GM19438 (cell line): ENCODE measurements at regions not wholly inside any gene's neighbourhood (a gene's known extent, or its start where the extent isn't known, plus 50 kb on each side); places are given as distances from the start of the nearest gene placed in this dataset.

Source experiments
- ATAC-seq: cut with Tn5 transposase; IDR thresholded peaks from one replicate; pipeline ENCODE4 v1.9.1; 2021; ENCODE audit warnings: low read depth; ENCODE audit not compliant: unreplicated experiment

DNA sequence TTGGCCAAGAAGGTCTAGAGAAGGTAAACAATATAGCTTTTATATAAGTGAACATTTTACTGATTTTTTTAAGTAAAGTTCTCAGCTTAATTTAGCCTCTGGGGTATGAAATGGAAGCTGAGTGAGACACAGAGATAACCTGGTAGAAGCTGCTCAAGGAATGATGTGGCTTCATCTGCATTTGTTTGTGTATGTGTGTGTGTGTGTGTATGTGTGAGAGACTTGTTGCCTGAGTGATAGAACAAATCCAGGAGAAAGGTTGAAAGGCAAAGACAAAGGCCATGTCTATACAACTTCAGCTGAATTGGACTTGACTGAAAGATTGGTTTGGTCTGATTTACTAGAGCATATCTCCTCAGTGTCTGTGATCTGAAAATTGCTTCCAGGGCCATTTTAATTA, 63.6 kb downstream of the PCDH7 start:
- no peak for ATAC-seq

DNA sequence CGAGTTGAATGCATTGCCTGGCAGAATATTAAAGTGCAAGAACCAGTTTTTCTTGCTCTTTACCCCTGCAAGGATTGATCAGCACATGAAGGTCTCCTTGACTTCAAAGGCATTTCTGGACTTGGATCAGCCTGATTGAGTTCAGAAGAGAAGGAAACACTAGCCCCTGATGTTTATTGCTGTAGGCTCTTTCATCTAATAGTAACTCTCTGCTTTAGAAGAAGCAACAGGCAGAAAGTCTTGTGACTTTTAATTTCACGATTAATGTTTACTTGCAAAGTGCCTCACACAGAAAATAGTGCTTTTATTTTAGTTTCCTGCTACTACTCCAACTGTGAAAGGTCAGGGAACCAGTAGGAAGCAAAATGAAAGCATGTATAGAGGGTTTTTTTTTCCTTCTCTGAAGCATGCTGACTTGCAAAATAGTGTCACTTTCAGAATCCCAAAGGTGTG, 69.1 kb downstream of the PCDH7 start:
- no peak for ATAC-seq

DNA sequence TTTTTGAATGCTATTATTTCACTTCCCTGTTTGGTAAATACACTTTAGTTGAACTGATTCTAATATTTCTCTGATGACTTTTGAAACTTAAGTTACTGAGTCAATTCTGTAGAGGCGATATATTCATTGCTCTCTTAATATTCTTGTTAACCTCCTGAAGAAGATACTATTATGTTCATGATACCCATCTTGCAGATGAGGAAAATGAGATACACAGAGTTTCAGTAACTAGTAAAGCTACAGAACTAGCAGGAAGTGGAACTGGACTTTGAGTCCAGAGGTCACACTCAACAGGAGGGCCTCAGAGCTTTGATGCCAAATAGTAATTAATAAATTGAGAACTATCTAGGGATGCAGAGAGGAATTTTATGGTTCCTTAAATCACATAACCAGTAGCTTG, 70.0 kb downstream of the PCDH7 start:
- no peak for ATAC-seq

DNA sequence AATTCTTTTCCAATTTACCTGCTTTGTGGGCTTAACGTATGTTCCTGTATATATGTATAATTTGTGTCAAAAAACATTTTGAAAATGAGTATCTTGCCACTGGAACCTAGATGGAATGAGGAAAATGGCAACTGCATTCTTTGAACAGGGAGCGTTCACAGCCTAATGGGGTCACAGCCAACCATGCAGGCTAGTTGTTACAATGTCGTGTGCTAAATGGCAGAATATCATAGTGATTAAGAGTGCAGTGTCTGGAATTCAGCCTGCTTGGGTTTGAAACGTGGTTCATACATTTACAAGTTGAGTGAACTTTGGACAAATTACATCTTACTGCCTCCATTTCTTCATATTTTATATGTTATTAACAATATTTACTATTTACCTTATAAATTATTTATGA, 70.8 kb downstream of the PCDH7 start:
- ATAC-seq, result no peak

DNA sequence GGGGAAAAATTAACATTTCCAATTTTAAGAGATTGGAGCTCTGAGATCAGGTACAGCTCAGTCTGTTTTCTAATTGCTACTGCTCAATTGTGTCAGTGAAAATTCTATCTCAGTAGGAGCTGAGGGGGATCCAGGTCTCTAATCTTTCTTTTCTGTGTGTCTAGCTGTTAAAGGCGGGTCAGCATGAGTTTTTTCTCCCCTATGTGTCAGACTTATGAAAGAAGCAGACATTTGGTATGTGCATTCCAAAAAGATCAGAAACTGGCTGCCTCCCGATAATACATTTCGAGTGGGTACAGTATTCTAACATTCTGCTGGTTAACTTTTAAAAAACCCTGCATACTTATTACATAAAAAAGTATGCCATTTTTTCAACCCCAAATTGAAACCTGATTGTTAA, 72.4 kb downstream of the PCDH7 start:
- ATAC-seq, result no peak

DNA sequence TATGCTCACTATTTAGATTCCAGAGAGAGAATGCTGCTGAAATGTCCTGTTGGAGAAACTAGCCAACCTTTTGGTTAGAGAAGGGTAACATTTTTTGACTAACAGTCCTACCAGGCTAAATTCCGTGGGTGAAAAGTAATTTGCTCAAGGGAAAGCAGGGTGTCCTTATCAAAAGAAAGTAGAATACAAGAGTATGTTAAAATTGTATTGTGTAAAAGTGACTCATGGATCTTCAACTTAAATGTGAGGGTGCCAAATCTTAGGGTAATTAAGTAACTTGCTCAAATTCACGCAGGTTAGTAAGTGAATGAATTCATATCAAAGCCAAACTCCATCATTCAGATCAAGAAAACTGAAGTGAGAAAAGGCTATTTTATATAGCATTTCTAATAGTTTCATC, 81.7 kb downstream of the PCDH7 start:
- ATAC-seq, result no peak

DNA sequence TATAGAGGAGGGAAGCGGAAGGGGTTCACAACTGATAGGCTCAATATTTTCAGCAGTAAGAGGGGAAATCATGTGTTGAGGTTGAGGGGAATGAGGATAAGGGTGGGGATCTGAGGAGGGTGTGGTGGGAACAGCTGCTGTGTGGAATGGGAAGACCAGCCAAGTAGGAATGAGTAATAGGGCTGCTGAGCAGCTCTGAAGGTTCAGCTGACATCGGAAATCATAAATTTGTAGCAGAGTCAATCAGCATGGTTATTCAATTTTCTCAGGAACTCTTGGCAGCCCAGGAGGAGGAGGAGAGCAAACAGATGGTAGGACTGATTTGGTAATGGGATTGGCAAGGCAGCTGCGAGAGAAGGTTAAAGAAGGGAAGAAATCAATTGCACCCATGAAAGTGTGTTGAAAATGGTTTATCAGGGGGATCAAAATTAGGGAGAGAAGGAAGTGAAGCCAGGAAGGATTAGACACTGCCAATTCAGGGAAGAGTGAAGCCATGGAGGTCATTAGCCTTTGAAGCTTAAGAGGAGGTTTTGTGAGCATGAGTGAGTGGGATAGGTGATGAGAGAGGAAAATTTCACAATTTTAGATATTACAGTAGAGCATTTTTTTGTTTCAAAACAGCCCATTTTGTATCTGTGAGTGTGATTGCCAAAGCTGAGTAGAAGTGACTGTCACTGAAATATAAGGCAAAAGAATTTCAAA, 82.6 kb downstream of the PCDH7 start:
- no peak for ATAC-seq

DNA sequence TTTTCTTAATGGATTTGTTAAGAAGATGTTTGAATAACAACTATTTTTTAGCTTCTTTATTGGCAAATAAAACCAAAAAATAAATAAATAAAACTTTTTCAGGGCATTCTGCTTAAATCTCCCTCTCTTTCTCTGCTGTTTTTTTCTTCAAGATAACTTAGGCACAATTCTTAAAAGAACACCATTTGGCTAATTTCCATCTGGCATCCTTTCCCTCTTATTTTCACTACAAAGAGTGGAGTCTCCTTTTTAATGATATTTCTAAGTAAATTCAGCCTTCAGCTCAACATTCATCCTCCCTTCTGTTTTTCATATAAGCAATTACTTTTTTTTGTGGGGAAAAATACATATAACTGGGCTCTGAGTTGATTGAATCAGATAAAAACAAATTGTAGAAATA, 88.1 kb downstream of the PCDH7 start:
- ATAC-seq, result no peak

DNA sequence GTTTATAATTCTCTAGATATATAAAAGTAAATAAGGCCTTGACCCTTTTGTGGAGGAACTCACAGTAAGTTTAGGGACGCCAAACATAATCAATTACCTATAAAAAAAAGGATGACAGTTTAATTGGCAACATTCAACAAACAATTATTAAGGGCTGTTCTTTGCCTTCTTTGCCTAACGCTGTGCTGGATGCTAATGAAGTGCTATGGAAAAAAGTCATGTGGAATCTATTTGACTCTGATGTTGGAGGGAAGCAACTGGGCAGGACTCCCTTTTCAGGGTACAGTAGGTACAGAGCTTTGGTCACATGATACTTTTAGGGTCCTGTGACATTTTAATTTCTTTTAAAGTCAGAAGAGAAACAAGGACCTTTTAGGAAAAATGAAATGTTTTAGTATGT, 91.1 kb downstream of the PCDH7 start:
- no peak for ATAC-seq

DNA sequence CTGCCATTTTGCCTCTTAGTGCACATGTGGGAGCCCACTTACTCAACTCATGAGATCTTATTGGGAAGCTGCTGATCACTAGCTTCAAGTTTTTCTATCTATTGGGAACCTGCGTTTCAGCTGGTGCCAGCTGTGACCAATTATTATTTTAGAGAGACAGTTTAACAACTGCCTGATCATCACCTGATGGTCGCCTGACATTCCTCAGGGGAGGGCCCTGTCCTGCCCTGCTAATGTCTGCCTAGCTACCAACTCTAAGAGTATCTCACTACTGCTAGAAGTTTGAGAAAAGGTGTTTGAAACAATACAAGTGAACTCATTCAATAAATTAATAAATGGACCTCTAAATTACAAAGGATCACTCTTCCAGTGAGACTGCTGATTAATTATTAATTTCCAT, 95.5 kb downstream of the PCDH7 start:
- ATAC-seq, result no peak

DNA sequence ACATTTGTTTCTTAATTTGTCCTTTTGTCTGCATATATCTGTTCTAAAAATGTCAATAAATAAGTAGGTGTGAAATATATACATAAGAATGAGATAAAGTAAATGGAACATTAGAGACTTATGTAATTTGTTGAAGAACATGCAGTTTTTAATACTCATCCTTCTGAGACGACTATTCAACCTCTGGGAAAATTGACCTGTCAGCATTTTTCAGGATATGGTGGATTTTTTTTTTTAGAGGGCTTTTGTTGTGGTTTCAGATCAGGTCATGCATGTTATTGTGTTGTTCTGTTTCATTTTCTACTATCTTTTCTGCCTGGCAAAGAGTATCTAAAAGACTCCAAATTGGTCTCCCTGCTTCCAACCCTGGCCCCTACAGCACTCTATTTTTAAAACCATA, 97.3 kb downstream of the PCDH7 start:
- no peak for ATAC-seq

DNA sequence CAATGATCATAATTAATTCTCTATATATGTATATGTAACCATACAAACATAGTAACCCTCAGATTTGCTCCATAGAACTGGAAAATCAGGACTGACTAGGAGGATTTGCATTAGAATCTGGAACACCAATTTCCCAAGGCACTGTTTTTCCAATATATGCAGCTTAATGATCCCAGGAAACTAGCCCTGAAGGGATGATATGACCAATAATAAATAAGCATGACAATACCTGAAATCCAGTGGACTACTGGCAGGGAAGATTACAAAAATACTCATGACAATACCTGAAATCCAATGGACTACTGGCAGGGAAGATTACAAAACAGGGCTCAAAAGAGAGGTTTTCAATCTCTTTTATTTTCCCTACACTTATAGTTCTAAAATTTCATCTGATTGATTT, 98.4 kb downstream of the PCDH7 start:
- no peak for ATAC-seq

DNA sequence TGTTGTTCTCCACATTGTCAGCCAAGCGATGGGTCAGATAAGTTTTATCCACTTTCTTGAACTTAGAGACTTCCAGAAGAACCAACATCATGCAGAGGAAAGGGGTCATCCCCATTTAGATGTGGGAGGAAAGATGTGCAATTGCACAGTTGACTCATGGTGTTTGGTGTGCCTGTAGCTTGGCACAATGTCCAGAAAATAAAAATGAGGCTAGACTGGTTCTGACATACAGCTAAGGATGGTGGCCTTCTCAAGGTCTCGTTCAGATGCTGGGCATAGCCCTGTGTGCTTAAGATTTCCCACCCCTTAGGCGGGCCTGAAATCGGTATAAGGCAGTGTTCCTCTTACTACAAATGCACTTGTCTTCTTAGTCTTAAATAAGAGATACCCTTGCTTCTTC, 101.1 kb downstream of the PCDH7 start:
- no peak for ATAC-seq

DNA sequence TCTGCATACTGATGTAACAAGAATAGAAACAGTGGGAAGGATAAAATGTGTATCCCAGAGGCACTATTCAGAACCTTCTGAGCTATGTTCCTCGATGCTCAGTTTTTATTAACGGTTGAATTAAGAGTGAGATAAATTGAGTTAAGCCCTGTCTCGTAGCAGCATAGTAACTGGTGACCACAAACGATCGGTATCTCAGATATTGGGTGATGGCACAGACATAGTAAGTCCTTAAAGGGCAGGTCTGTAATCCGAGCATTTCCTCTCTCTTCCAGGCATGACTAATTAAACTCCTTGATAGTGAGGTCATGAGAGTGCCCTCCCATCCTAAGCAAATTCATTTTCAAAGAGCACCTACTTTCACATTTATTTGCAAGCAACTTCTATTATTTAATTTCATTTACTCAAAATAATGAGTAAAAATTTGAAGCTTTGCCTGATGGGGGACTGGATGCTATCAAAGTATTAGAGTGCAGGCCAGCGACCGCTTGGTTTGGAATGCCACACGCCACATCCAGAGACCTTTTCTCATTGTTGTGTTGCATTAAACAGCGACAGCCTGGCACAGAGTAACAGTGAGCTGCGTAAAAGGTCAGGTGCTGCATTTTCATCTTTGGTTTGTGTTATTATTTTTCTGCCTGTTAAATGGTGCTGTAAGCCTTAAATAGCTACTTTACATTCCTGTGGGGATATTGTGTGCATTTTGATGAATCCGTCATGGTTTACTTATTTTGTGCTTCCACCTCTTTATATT, 101.9 kb downstream of the PCDH7 start:
- no peak for ATAC-seq

DNA sequence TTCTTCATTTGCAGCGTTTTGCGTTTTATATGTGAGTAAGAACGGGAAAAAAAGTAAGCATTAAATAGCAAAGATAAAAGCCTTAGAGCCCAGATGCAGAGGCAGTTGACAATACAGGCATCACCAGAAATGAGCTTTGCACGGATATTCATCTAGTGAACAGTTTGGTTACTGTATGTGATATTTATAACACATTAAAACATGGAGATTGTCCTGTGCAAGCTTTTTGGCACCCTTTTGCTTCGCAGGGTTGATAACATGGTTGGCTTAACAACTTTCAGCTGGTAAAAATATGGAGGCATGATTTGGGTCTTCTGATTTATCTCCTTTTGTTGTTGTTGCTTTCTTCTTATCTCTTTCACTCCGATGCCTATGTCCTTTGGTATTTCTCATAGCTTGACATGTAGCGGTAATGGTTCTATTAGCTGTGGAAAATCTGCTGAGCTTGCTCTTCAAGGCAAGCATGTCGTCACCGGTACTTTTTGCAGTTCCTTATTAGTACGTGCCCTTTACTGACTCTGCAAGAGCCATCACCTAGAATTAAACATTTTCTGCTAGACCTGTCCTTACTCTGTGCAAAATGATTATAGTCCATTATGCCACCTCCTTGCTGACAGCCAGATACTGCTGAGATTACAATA, 102.9 kb downstream of the PCDH7 start:
- ATAC-seq, result no peak

DNA sequence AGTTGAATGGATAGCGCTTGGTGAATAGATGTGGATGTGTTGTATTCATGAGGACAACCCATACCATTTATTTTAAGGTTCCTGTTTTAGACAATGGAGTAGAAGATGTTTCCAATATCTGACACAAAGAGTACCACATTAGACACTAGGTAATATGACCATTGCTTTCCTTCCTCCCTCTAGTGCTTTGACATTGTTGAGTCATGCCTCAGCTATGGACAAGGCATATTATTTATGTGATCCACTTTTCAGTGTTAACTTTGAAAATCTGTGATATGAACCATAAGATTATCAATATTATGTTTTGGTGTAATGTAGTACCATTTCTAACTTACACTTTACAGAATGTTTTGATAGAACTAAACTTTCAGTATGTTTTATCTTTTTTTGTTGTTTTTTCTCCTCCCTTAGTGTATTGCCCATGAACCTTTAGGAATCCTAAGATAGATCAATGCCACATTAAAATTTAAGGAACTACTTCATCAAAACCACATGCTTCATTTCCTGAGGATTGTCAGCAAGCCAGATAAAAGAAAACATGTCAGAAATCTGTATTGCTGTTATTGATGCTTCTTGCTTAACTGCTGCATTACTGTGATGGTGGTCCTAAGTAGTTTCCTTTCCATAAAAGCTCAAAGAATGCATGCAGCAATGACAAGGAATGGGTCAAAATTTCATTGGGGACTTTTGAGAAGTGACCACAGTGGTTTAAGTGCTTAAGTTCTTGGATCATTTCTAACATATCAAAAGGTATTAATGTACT, 105.0 kb downstream of the PCDH7 start:
- ATAC-seq, result no peak

DNA sequence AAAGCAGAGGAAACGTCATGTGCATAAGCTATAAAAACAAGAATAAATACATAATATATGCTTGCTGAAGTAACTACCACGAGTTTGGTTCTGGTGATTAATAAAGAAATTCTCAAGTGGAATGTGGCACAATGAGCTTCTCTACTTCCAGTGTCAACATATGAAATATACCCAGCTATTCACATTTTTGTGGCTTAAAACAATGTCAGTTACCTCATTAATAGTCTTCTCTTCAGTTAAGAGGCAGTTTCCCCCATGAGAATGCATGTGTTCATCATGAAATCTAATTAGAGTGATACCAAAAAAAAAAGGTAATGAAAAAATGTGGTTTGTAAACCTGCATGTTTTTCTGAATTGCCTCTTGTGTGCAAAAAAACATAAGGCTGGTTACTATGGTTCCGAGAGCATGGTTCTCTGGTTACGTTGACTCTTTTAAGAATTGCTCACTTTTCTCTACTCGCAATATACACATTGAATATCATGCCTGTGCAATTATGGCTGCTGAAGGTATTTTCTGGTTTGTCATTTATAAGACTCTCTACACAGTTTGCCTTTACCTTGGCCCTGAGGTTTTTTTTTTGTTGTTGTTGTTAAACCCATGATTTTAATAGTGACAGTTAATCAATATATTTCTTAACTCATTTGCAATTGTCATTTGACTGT, 108.2 kb downstream of the PCDH7 start:
- ATAC-seq, result no peak

DNA sequence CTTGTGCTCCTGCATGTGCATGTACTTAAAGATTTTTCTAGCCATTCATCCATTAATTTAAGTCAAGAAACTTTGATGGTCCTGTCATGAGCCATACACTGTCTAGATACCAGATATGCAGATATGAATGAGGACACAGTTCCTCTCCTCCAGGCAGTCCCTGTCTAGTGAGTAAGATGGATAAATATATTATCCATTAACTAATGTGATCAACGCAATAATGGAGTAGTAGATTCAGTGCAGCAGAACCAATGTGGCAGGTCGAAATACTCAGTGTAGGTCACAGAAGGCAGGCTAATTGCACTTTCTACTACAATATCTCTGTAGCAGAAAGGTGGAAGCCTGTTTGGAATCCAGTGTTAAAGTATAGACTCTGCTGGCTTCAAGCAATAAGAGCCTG, 112.5 kb downstream of the PCDH7 start:
- ATAC-seq, result no peak

DNA sequence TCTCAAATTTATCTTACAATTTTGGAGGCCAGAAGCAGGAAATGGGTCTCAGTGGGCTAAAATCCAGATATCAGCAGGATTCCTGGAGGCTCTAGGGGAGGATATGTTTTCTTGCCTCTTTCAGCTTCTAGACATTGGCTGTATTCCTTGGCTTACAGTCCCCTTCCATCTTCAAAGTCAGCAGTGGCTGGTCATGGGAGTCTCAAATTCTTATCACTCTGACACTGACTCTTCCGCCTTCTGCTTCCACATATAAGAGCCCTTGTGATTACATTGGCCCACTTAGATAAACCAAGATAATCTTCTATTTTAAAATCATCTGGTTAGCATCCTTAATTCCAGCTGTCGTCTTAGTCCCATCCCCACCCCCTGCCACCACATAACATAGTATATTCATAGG, 113.0 kb downstream of the PCDH7 start:
- no peak for ATAC-seq

DNA sequence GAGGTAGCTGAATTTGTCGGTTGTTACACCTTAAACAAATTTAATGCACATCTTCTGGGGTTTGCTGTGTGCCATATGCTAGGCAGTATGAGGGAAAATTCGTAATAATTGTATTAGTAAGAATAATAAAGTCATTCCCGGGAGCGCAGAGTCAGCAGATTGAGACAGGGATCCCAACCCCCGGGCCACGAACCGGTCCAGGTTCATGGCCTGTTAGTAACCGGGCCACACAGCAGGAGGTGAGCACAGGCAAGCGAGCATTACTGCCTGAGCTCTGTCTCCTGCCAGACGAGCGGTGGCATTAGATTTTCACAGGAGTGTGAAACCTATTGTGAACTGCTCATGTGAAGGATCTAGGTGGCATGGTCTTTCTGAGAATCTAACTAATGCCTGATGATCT, 114.9 kb downstream of the PCDH7 start:
- ATAC-seq, result no peak

DNA sequence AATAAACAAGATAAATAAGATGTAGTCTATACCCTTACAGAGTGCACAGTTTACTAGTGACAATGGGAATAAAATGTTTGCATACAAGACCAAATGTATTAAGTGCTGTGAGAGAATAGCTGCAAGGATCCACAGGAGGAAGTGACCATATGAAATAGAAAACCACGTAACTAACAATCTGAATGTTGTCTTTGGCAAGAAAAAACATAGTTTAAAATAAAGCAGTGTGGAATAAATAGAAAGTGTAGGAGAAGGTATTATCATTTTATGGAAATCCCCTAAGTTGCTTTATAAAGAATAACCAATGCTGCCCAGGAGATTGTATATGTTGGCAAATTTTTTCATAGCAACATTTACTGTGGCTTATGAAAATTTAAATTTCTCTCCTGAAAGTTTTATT, 116.1 kb downstream of the PCDH7 start:
- no peak for ATAC-seq
